ENCODE measurements at regions not wholly inside any gene's neighbourhood (a gene's known extent, or its start where the extent isn't known, plus 50 kb on each side); places are given as distances from the start of the nearest gene placed in this dataset.

- TF ChIP-seq CTCF (IDR thresholded peaks at IDR 0.05 in 4 of 5, conservative IDR thresholded peaks at IDR 0.05 in 1 of 5) (no peak), POLR2A (IDR thresholded peaks at IDR 0.05) (no peak)
Measured at GRCh38 chr1:79785964-79786363, 779.4 kb upstream of the ADGRL4 start.
